ENCODE measurements at regions not wholly inside any gene's neighbourhood (a gene's known extent, or its start where the extent isn't known, plus 50 kb on each side); places are given as distances from the start of the nearest gene placed in this dataset.

GRCh38 chr6:92362404-92362803 is 1057.0 kb downstream of the EPHA7 start:
- Histone ChIP-seq H3K9me3 (ENCODE audit: control insufficient read depth, insufficient read depth, low read length) (no peaks in the 10 kb centered on the region), H3K4me3 (ENCODE audit: low read depth, low read length) (no peak overlapping the region), H3K4me1 (ENCODE audit: control insufficient read depth, insufficient read depth, low read length) (no peaks in the 10 kb centered on the region), H3K36me3 (ENCODE audit: control insufficient read depth, insufficient read depth, low read length) (no peaks in the 10 kb centered on the region), H3K27ac (ENCODE audit: low read depth, low read length) (no peak overlapping the region), H3K27me3 (ENCODE audit: control insufficient read depth, insufficient read depth, low read length) (no peaks in the 10 kb centered on the region)
- peak in 1 of 6 donors; percentile 20 for DNase-seq (ENCODE audit: low read depth in 4 of 6, low spot score in 6 of 6)
- WGBS (ENCODE audit: insufficient coverage) = no CpG with 5 or more reads among the region's 5 CpGs

- DNase-seq (ENCODE audit: low read depth in 4 of 6, low spot score in 6 of 6) = no peak
- H3K9me3 ChIP-seq (ENCODE audit: control insufficient read depth, insufficient read depth, low read length) = no peaks in the 10 kb centered on the region
- H3K4me1 ChIP-seq (ENCODE audit: control insufficient read depth, insufficient read depth, low read length) = no peaks in the 10 kb centered on the region
- no peak overlapping the region for H3K4me3 ChIP-seq (ENCODE audit: low read depth, low read length)
- H3K36me3 ChIP-seq (ENCODE audit: control insufficient read depth, insufficient read depth, low read length) = no peaks in the 10 kb centered on the region
- H3K27ac ChIP-seq (ENCODE audit: low read depth, low read length) = no peak overlapping the region
- 86% methylated on average over 9 of the region's 9 CpGs for WGBS (ENCODE audit: insufficient coverage)
- H3K27me3 ChIP-seq (ENCODE audit: control insufficient read depth, insufficient read depth, low read length) = no peaks in the 10 kb centered on the region
Measured at GRCh38 chr6:92361990-92362389, 1057.4 kb downstream of the EPHA7 start.

GRCh38 chr6:92354270-92354829 is 1065.0 kb downstream of the EPHA7 start:
- no peak overlapping the region for H3K4me3 ChIP-seq (ENCODE audit: low read depth, low read length)
- DNase-seq (ENCODE audit: low read depth in 4 of 6, low spot score in 6 of 6) = no peak
- no peaks in the 10 kb centered on the region for H3K4me1 ChIP-seq (ENCODE audit: control insufficient read depth, insufficient read depth, low read length)
- no peaks in the 10 kb centered on the region for H3K27me3 ChIP-seq (ENCODE audit: control insufficient read depth, insufficient read depth, low read length)
- H3K36me3 ChIP-seq (ENCODE audit: control insufficient read depth, insufficient read depth, low read length) = no peaks in the 10 kb centered on the region
- H3K27ac ChIP-seq (ENCODE audit: low read depth, low read length) = no peak overlapping the region
- WGBS (ENCODE audit: insufficient coverage) = 92% methylated on average over 2 of the region's 2 CpGs
- no peaks in the 10 kb centered on the region for H3K9me3 ChIP-seq (ENCODE audit: control insufficient read depth, insufficient read depth, low read length)

- H3K4me3 ChIP-seq (ENCODE audit: low read depth, low read length) = no peak overlapping the region
- DNase-seq (ENCODE audit: low read depth in 4 of 6, low spot score in 6 of 6) = no peak
- no peaks in the 10 kb centered on the region for H3K36me3 ChIP-seq (ENCODE audit: control insufficient read depth, insufficient read depth, low read length)
- no peaks in the 10 kb centered on the region for H3K4me1 ChIP-seq (ENCODE audit: control insufficient read depth, insufficient read depth, low read length)
- H3K9me3 ChIP-seq (ENCODE audit: control insufficient read depth, insufficient read depth, low read length) = no peaks in the 10 kb centered on the region
- no peaks in the 10 kb centered on the region for H3K27me3 ChIP-seq (ENCODE audit: control insufficient read depth, insufficient read depth, low read length)
- no CpG with 5 or more reads among the region's 2 CpGs for WGBS (ENCODE audit: insufficient coverage)
- no peak overlapping the region for H3K27ac ChIP-seq (ENCODE audit: low read depth, low read length)
Measured at GRCh38 chr6:92352130-92352529, 1067.2 kb downstream of the EPHA7 start.

- H3K36me3 ChIP-seq (ENCODE audit: control insufficient read depth, insufficient read depth, low read length) = no peaks in the 10 kb centered on the region
- no CpG with 5 or more reads among the region's 3 CpGs for WGBS (ENCODE audit: insufficient coverage)
- no peak for DNase-seq (ENCODE audit: low read depth in 4 of 6, low spot score in 6 of 6)
- no peak overlapping the region for H3K27ac ChIP-seq (ENCODE audit: low read depth, low read length)
- H3K27me3 ChIP-seq (ENCODE audit: control insufficient read depth, insufficient read depth, low read length) = no peaks in the 10 kb centered on the region
- H3K4me1 ChIP-seq (ENCODE audit: control insufficient read depth, insufficient read depth, low read length) = no peaks in the 10 kb centered on the region
- no peak overlapping the region for H3K4me3 ChIP-seq (ENCODE audit: low read depth, low read length)
- H3K9me3 ChIP-seq (ENCODE audit: control insufficient read depth, insufficient read depth, low read length) = no peaks in the 10 kb centered on the region
Measured at GRCh38 chr6:92341201-92341600, 1078.2 kb downstream of the EPHA7 start.

- no peak overlapping the region for H3K27ac ChIP-seq (ENCODE audit: low read depth, low read length)
- DNase-seq (ENCODE audit: low read depth in 4 of 6, low spot score in 6 of 6) = no peak
- H3K27me3 ChIP-seq (ENCODE audit: control insufficient read depth, insufficient read depth, low read length) = no peaks in the 10 kb centered on the region
- H3K9me3 ChIP-seq (ENCODE audit: control insufficient read depth, insufficient read depth, low read length) = no peaks in the 10 kb centered on the region
- no peak overlapping the region for H3K4me3 ChIP-seq (ENCODE audit: low read depth, low read length)
- 100% methylated on average over 1 of the region's 4 CpGs for WGBS (ENCODE audit: insufficient coverage)
- H3K4me1 ChIP-seq (ENCODE audit: control insufficient read depth, insufficient read depth, low read length) = no peaks in the 10 kb centered on the region
- no peaks in the 10 kb centered on the region for H3K36me3 ChIP-seq (ENCODE audit: control insufficient read depth, insufficient read depth, low read length)
Measured at GRCh38 chr6:92339936-92340640, 1079.3 kb downstream of the EPHA7 start.

- H3K9me3 ChIP-seq (ENCODE audit: control insufficient read depth, insufficient read depth, low read length) = no peaks in the 10 kb centered on the region
- no peak overlapping the region for H3K4me3 ChIP-seq (ENCODE audit: low read depth, low read length)
- H3K27me3 ChIP-seq (ENCODE audit: control insufficient read depth, insufficient read depth, low read length) = no peaks in the 10 kb centered on the region
- H3K4me1 ChIP-seq (ENCODE audit: control insufficient read depth, insufficient read depth, low read length) = no peaks in the 10 kb centered on the region
- H3K36me3 ChIP-seq (ENCODE audit: control insufficient read depth, insufficient read depth, low read length) = no peaks in the 10 kb centered on the region
- no peak overlapping the region for H3K27ac ChIP-seq (ENCODE audit: low read depth, low read length)
- WGBS (ENCODE audit: insufficient coverage) = no CpG with 5 or more reads among the region's 2 CpGs
- no peak for DNase-seq (ENCODE audit: low read depth in 4 of 6, low spot score in 6 of 6)
Measured at GRCh38 chr6:92337571-92337970, 1081.8 kb downstream of the EPHA7 start.

GRCh38 chr6:92329208-92329847 is 1090.0 kb downstream of the EPHA7 start:
- Histone ChIP-seq H3K4me1 (ENCODE audit: control insufficient read depth, insufficient read depth, low read length) (no peaks in the 10 kb centered on the region), H3K9me3 (ENCODE audit: control insufficient read depth, insufficient read depth, low read length) (no peaks in the 10 kb centered on the region), H3K27ac (ENCODE audit: low read depth, low read length) (no peak overlapping the region), H3K27me3 (ENCODE audit: control insufficient read depth, insufficient read depth, low read length) (no peaks in the 10 kb centered on the region), H3K4me3 (ENCODE audit: low read depth, low read length) (no peak overlapping the region), H3K36me3 (ENCODE audit: control insufficient read depth, insufficient read depth, low read length) (no peaks in the 10 kb centered on the region)
- no CpG with 5 or more reads among the region's 7 CpGs for WGBS (ENCODE audit: insufficient coverage)
- no peak for DNase-seq (ENCODE audit: low read depth in 4 of 6, low spot score in 6 of 6)

- WGBS (ENCODE audit: insufficient coverage) = no CpG with 5 or more reads among the region's 1 CpG
- no peak for DNase-seq (ENCODE audit: low read depth in 4 of 6, low spot score in 6 of 6)
Measured at GRCh38 chr6:92315312-92315711, 1104.0 kb downstream of the EPHA7 start.

GRCh38 chr6:92297101-92297500 is 1122.3 kb downstream of the EPHA7 start:
- Histone ChIP-seq H3K27me3 (ENCODE audit: control insufficient read depth, insufficient read depth, low read length) (no peaks in the 10 kb centered on the region), H3K36me3 (ENCODE audit: control insufficient read depth, insufficient read depth, low read length) (no peaks in the 10 kb centered on the region), H3K4me1 (ENCODE audit: control insufficient read depth, insufficient read depth, low read length) (no peaks in the 10 kb centered on the region), H3K4me3 (ENCODE audit: low read depth, low read length) (no peak overlapping the region), H3K9me3 (ENCODE audit: control insufficient read depth, insufficient read depth, low read length) (no peaks in the 10 kb centered on the region), H3K27ac (ENCODE audit: low read depth, low read length) (no peak overlapping the region)
- no peak for DNase-seq (ENCODE audit: low read depth in 4 of 6, low spot score in 6 of 6)
- WGBS (ENCODE audit: insufficient coverage) = no CpG with 5 or more reads among the region's 4 CpGs

More at GRCh38 chr6:92315312-92315711, 1104.0 kb downstream of the EPHA7 start:
- no peaks in the 10 kb centered on the region for H3K27me3 ChIP-seq (ENCODE audit: control insufficient read depth, insufficient read depth, low read length)
- no peak overlapping the region for H3K4me3 ChIP-seq (ENCODE audit: low read depth, low read length)
- no peaks in the 10 kb centered on the region for H3K4me1 ChIP-seq (ENCODE audit: control insufficient read depth, insufficient read depth, low read length)
- H3K27ac ChIP-seq (ENCODE audit: low read depth, low read length) = no peak overlapping the region
- no peaks in the 10 kb centered on the region for H3K9me3 ChIP-seq (ENCODE audit: control insufficient read depth, insufficient read depth, low read length)
- no peaks in the 10 kb centered on the region for H3K36me3 ChIP-seq (ENCODE audit: control insufficient read depth, insufficient read depth, low read length)
